ENCODE measurements at regions not wholly inside any gene's neighbourhood (a gene's known extent, or its start where the extent isn't known, plus 50 kb on each side); places are given as distances from the start of the nearest gene placed in this dataset.

- TF ChIP-seq CTCF (IDR thresholded peaks at IDR 0.05) (no peak), POLR2A (IDR thresholded peaks at IDR 0.05) (no peak)
Observed at GRCh38 chr1:82806133-82806532, 1005.4 kb downstream of the ADGRL2 start.

Data from uterus (tissue), 2 donors.